GM19467 (cell line): ENCODE measurements at regions not wholly inside any gene's neighbourhood (a gene's known extent, or its start where the extent isn't known, plus 50 kb on each side); places are given as distances from the start of the nearest gene placed in this dataset.
"Not testable (repeated sequence)": the region's sequence is repeated elsewhere in the genome, so short reads cannot be mapped to it uniquely, and the experiment has no call there.

Experiments used
- ATAC-seq: cut with Tn5 transposase; IDR thresholded peaks from one replicate; pipeline ENCODE4 v1.9.1; 2021; ENCODE audit warnings: mild to moderate bottlenecking, moderate library complexity; ENCODE audit not compliant: unreplicated experiment

- no peak for ATAC-seq
These were observed 186.9 kb downstream of the RRAGC start for GRCh38 chr1:38672692-38673091.

- ATAC-seq, result no peak
These were observed 188.4 kb downstream of the RRAGC start for GRCh38 chr1:38671221-38671620.

GRCh38 chr1:38670544-38671122 is 188.9 kb downstream of the RRAGC start:
- ATAC-seq, result no peak

- ATAC-seq, result no peak
These were observed 191.9 kb downstream of the RRAGC start for GRCh38 chr1:38667626-38668025.

- ATAC-seq, result no peak
These were observed 197.4 kb downstream of the RRAGC start for GRCh38 chr1:38662126-38662525.

GRCh38 chr1:38658883-38659282 is 200.7 kb downstream of the RRAGC start:
- no peak for ATAC-seq

- ATAC-seq, result no peak
These were observed 201.7 kb downstream of the RRAGC start for GRCh38 chr1:38657873-38658272.

GRCh38 chr1:38657207-38657840 is 202.2 kb downstream of the RRAGC start:
- ATAC-seq, result no peak

- ATAC-seq, result no peak
These were observed 202.8 kb downstream of the RRAGC start for GRCh38 chr1:38656726-38657125.

- no peak for ATAC-seq
These were observed 207.4 kb downstream of the RRAGC start for GRCh38 chr1:38652217-38652616.

GRCh38 chr1:38651669-38652068 is 207.9 kb downstream of the RRAGC start:
- no peak for ATAC-seq

- ATAC-seq, result no peak
These were observed 211.2 kb downstream of the RRAGC start for GRCh38 chr1:38648417-38648816.

GRCh38 chr1:38647341-38647740 is 212.2 kb downstream of the RRAGC start:
- ATAC-seq, result not testable (repeated sequence)

GRCh38 chr1:38644092-38644491 is 215.5 kb downstream of the RRAGC start:
- no peak for ATAC-seq

GRCh38 chr1:38641661-38642060 is 217.9 kb downstream of the RRAGC start:
- no peak for ATAC-seq

- ATAC-seq, result no peak
These were observed 219.2 kb downstream of the RRAGC start for GRCh38 chr1:38640371-38640770.

GRCh38 chr1:38628241-38628640 is 231.3 kb downstream of the RRAGC start:
- no peak for ATAC-seq

GRCh38 chr1:38625939-38626338 is 233.6 kb downstream of the RRAGC start:
- ATAC-seq, result no peak

- no peak for ATAC-seq
These were observed 235.1 kb downstream of the RRAGC start for GRCh38 chr1:38624336-38625039.

- ATAC-seq, result no peak
These were observed 236.0 kb downstream of the RRAGC start for GRCh38 chr1:38623529-38623928.

- no peak for ATAC-seq
These were observed 237.4 kb downstream of the RRAGC start for GRCh38 chr1:38622197-38622596.

- ATAC-seq, result no peak
These were observed 242.7 kb downstream of the RRAGC start for GRCh38 chr1:38616846-38617245.
